GM21528 (cell line): ENCODE measurements at regions not wholly inside any gene's neighbourhood (a gene's known extent, or its start where the extent isn't known, plus 50 kb on each side); places are given as distances from the start of the nearest gene placed in this dataset.

Experiments
- ATAC-seq: cut with Tn5 transposase; IDR thresholded peaks from one replicate; pipeline ENCODE4 v1.9.1; 2021; ENCODE audit warnings: mild to moderate bottlenecking, moderate library complexity; ENCODE audit not compliant: unreplicated experiment, low FRiP score

- ATAC-seq: no peak
These were observed 113.4 kb upstream of the TCERG1L start for GRCh38 chr10:131424836-131425491.

GRCh38 chr10:131425752-131426533 lies 114.4 kb upstream of the TCERG1L start:
- no peak for ATAC-seq

- ATAC-seq: no peak
These were observed 115.0 kb upstream of the TCERG1L start for GRCh38 chr10:131426534-131426898.

- no peak for ATAC-seq
These were observed 115.8 kb upstream of the TCERG1L start for GRCh38 chr10:131427281-131427680.

GRCh38 chr10:131427901-131428300 lies 116.4 kb upstream of the TCERG1L start:
- ATAC-seq: no peak

- no peak for ATAC-seq
These were observed 117.6 kb upstream of the TCERG1L start for GRCh38 chr10:131429141-131429540.

- no peak for ATAC-seq
These were observed 118.4 kb upstream of the TCERG1L start for GRCh38 chr10:131429942-131430341.

- no peak for ATAC-seq
These were observed 119.3 kb upstream of the TCERG1L start for GRCh38 chr10:131430716-131431412.

GRCh38 chr10:131431533-131431932 lies 120.0 kb upstream of the TCERG1L start:
- no peak for ATAC-seq

- no peak for ATAC-seq
These were observed 120.6 kb upstream of the TCERG1L start for GRCh38 chr10:131431978-131432690.

- ATAC-seq: no peak
These were observed 122.0 kb upstream of the TCERG1L start for GRCh38 chr10:131433568-131433967.

GRCh38 chr10:131435232-131435631 lies 123.7 kb upstream of the TCERG1L start:
- ATAC-seq: no peak

- no peak for ATAC-seq
These were observed 124.4 kb upstream of the TCERG1L start for GRCh38 chr10:131435760-131436457.

GRCh38 chr10:131436458-131436857 lies 124.9 kb upstream of the TCERG1L start:
- ATAC-seq: no peak

- no peak for ATAC-seq
These were observed 126.3 kb upstream of the TCERG1L start for GRCh38 chr10:131437556-131438475.

- no peak for ATAC-seq
These were observed 127.1 kb upstream of the TCERG1L start for GRCh38 chr10:131438665-131439064.

- no peak for ATAC-seq
These were observed 128.2 kb upstream of the TCERG1L start for GRCh38 chr10:131439705-131440104.

GRCh38 chr10:131440405-131441360 lies 129.2 kb upstream of the TCERG1L start:
- no peak for ATAC-seq
